GM21367 (cell line): ENCODE measurements at regions not wholly inside any gene's neighbourhood (a gene's known extent, or its start where the extent isn't known, plus 50 kb on each side); places are given as distances from the start of the nearest gene placed in this dataset.

Experiments used
- ATAC-seq: cut with Tn5 transposase; IDR thresholded peaks from one replicate; pipeline ENCODE4 v1.9.1; 2021; ENCODE audit not compliant: unreplicated experiment

GRCh38 chr10:131698986-131699385 is 201.8 kb upstream of the PPP2R2D start:
- ATAC-seq = no peak

GRCh38 chr10:131700032-131700431 is 200.8 kb upstream of the PPP2R2D start:
- no peak for ATAC-seq

GRCh38 chr10:131700506-131700905 is 200.3 kb upstream of the PPP2R2D start:
- no peak for ATAC-seq

DNA sequence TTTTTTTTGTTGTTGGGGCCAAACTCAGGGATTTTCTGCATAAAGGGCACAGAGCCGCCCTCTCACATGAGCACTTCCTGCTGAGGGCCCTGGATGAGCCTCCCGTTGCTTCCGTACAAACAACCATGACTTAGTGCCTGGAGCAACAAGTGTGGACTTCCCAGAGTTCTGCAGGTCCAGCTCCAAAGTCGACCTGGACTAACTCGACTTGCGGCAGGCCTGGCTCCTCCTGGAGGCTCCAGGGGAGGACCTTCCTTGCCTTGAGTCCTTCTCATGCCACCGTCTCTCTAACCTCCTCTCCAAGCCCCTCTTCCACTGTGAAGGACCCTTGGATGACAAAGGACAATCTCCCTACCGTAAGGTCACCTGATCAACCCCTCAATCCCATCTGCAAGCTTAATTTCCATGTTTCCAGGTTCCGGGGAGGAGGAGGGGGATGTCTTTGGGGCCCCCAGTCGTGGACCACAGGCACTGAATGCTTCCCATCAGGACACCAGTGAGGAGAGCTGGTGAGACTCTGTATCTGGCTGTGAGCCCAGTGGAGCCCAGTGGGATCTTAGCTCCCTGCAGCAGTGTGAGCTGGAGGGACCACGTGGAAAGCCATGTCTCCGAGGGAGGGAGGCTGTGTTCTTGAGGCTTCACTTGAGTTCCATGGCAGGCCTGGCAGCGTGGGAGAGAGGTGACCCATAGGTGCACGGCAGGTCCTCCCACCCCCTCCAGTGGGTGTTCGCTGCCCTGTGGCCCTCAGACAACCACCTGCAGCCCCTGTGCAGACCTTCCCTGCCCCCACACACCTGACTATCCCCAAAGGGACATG is 199.5 kb upstream of the PPP2R2D start:
- no peak for ATAC-seq

GRCh38 chr10:131702531-131703356 is 198.1 kb upstream of the PPP2R2D start:
- no peak for ATAC-seq

- no peak for ATAC-seq
Measured at GRCh38 chr10:131703541-131703940, 197.3 kb upstream of the PPP2R2D start.

DNA sequence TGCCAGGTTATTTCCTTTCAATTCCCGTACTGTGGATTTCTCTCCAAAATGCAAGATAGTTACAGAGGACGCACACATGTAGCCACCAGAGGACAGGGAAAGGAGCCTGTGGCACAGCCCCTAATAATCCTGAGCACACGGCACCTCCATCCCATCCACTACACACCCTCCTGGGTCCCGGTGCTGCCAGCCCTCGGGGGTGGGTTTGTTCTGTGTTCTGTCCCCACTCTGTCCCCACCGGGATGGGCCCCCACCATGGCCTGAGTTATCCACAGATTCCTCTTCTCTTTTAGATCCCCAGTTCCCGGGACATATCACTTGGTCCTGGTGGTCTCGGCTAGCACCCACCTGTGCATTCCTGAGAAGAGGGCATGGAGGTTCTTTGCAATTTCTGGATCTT is 196.9 kb upstream of the PPP2R2D start:
- ATAC-seq = no peak

GRCh38 chr10:131706476-131706875 is 194.3 kb upstream of the PPP2R2D start:
- no peak for ATAC-seq

DNA sequence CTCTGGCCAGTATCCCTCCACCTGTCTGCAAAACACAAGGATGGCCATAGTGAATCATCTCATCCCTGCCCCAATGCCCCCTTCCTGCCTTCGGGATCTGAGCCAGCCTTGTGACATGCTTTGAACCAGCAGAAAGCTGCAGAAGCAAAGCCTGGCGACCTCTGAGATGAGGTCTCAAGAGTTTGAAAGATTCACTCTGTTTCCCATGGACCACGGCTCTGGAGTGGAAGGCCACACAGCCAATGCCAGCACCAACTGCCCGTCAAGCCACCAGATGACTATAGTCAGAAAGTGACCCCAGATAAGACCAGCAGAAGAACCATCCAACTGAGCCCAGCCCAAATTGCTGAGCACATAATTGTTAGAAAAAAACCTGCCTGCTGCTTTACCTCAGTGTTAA is 193.9 kb upstream of the PPP2R2D start:
- no peak for ATAC-seq

DNA sequence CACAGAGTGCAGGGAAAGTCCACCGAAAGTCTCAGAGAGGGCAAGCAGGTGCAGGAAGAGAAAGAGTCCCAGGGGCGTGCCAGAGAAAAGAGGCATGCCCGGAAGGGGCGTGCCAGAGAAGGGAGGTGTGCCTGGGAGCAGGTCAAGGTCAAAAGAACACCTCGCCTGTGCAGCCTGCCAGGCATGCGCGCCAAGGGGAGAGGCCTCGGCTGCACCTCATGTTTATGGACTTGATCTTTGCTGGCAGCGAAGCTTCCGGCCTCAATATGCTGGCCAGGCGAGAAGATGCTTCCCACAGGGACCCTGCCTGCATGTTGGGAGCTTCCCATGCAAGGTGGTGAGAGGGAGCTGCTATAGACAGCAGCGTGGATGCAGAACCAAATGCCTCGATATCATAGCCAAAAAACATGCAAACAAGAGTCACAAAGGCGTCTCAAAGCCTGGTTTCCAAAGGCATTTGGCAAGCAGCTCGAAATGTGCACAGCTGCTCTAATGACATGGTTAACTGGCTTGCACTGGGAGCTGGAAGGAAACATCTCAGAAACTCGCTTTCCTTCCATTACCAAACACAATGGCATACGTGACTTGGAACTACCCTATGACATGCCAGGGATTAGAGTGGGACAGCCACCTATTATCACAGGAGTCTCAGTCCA is 192.5 kb upstream of the PPP2R2D start:
- no peak for ATAC-seq

DNA sequence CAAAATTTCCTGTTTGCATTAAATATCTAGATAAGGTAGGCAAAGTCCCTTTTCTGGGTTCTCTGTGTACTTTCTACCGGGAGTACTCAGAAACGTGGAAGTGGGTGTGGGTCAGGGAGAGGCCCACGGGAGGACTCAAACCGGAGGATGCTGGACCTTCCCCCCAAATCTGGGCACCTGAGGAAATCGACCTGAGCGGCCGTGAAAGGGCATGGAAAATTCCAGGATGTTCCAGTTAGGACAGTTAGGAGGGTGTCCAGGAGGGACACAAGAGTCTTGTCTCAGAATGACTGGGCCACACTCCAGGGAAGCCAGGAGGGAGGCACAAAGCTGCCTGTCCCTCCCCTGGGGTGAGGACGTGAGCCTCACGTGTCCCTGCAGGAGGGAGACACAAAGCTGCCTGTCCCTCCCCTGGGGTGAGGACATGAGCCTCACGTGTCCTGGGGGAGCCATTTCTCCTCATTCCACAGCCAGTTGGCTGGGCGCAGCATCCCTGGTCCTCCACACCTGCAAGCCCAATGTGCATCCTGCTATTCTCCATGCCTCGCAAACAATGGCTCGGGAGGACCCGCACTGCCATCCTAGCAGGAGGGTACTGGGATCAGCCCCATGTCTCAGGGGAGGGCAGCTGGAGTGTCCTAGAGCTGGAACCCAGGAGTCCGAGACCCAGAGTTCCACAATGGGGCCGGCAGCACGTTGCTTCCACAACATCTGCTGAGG is 190.5 kb upstream of the PPP2R2D start:
- ATAC-seq = no peak

- no peak for ATAC-seq
Measured at GRCh38 chr10:131722121-131722520, 178.7 kb upstream of the PPP2R2D start.

DNA sequence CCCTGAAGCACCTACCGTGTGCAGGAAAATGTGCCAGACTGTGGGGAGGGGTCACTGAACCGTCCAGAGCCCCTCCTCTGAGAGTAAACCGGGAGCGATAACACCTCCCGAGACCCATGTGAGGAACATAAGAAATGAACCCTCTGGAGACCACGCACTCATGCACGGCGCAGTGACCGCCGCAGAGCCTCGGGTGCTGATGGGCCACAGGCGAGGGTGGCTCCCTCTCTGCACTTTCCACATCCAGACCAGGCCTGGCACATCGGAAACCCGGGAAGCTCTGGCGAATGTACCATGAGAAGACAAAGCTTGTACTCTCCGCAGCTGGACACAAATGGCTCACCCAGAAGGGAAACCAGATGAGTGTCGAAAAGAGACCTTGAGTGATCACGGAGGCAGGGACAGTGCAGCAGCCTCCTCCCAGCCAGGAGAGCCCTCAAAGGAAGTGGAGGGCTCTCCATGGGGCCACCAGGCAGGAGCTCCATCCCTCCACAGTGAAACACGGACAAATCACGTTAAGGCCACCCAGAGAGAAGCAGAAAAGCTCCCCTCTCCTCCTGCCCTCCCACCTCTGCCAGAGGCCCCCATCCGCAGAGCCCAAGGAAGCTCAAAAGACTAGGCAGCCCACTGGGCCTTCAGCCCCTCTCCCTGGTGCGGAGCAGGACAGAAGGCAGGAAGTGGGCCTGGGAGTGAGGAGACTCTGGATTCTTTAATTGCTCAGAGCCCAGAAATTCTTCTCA is 178.1 kb upstream of the PPP2R2D start:
- ATAC-seq = no peak

GRCh38 chr10:131723297-131724168 is 177.3 kb upstream of the PPP2R2D start:
- ATAC-seq = no peak

DNA sequence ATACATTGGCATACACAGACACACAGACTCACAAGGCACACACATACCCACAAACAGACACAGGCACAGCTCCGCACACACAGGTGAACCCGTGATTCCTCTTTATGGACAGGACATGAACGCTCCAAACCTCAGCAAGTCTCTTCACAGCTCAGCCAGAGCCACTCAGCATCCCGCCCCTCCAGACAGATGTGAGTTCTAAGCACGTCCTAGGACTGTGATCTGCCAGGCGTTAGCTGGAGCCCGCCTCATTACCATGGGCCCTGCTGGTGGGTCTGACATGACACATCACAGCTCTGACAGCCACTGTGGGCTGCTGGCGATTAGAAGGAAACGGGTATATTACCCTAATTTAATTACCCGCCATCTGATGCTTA is 176.7 kb upstream of the PPP2R2D start:
- no peak for ATAC-seq

DNA sequence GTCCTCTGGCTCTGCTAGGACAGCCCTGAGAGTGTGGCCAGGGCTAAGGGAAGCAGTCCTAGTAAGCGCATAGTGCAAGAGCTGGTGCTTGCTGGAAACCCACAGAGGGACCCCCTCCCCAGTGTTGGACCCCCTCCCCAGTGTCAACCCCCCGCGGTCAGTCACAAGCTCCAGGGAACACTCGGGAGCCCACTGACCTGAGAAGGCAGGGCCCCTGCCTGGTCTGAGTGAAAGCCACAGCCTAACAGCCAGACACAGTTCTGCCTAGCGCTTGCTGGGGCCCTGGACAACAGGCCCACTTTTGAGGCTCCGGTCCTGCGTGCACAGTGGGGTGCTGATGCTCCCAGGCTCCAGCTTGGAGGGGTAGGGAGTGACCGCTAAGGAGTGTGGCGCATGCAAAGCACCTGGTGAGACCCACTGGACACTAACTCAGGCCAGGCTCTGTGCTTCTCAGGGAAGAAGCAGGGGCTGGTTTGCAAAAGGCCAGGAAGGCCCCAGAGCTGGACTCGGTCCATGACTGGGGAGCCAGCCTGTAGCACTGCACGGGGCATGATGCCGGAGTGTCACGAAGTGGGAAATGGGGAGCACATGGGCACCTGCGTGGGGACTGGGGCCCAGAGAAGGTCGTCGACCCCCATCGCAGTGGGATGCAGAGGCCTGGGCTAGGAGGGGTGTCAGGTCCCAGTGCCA is 175.8 kb upstream of the PPP2R2D start:
- ATAC-seq = no peak

DNA sequence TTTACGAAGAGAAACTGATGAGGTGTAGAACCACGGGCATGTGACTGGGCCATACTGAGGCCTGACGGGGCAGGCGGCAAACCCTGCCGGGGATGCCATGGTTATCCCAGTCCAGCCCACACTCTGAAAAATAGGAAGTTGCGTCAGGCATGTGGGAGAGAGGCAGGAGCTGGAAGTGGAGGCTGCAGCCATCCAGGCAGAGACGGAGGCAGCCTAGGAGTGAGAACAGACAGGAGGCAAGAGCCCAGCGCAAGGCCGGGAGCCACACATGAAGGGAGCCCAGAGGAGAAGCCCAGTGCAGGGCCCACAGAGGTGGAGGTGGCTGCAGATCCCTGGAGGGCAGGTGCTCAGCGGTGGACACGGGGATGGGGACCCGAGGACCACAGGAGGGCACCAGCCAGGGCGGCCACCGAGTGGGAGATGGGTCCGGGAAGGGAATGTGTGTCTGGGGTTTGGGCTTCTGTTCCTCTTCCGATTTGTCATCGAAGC is 175.2 kb upstream of the PPP2R2D start:
- ATAC-seq = no peak

DNA sequence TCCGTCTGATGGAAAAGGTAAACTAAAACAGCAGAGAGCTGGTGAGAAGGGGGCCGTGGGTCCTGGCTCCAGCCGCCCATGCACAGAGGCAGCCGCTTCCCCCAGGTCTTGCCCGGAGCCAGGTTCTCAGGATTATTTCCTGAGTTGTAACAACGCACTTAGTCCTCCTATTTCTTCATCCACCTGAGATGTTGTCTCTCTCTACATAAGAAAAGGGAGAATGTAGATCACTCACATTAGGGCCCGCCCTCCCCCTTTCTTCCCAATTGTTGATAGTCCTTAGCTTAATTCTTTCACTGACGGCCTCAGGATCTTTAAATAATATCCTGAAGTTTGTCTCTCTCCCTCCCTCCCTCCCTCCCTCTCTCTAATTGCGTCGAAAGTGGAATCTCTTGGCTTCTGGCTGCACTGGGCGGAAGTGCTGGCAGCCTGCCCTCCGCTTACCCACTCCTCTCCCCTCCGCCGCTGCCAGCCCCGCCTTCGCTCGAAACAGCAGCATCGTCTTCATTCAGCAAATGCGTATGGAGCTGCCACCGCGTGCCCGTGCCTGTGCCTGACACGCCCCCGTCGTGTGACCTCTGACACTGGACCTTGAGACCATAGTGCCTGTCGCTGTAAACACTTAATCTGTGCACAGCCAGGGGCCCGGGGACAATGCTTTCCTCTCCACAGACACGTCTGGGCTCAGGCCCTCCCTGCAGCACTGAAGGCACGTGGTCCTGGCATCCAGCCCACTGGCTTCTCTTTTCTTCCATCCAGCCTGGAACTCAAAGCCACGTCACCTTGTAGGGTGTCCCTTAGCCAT is 174.5 kb upstream of the PPP2R2D start:
- ATAC-seq = no peak
